Endometrial microvascular endothelial cells (primary cell): ENCODE measurements at regions not wholly inside any gene's neighbourhood (a gene's known extent, or its start where the extent isn't known, plus 50 kb on each side); places are given as distances from the start of the nearest gene placed in this dataset.
"Not testable (repeated sequence)": the region's sequence is repeated elsewhere in the genome, so short reads cannot be mapped to it uniquely, and the experiment has no call there.

Experiments used
- in situ Hi-C: cut with HindIII; loops from 2 replicates; pipeline ENCODE4 v1.10.0; 2017; ENCODE audit warnings: low sequenced_read_pairs, low pct_unique_long_range_greater_than_20kb; ENCODE audit errors: inconsistent ontology term

- in situ Hi-C loops = no loop called here
These were observed 905.6 kb downstream of the TSN start for GRCh38 chr2:122660786-122661634.

- in situ Hi-C loops = no loop called here
These were observed 908.2 kb downstream of the TSN start for GRCh38 chr2:122663620-122664019.

GRCh38 chr2:122669627-122670026, 914.2 kb downstream of the TSN start:
- in situ Hi-C loops = no loop called here

- in situ Hi-C loops = no loop called here
These were observed 915.4 kb downstream of the TSN start for GRCh38 chr2:122670897-122671296.

GRCh38 chr2:122680662-122681061, 925.2 kb downstream of the TSN start:
- in situ Hi-C loops = no loop called here

GRCh38 chr2:122681626-122682025, 926.2 kb downstream of the TSN start:
- in situ Hi-C loops = no loop called here

- in situ Hi-C loops = no loop called here
These were observed 926.9 kb downstream of the TSN start for GRCh38 chr2:122682356-122682755.

GRCh38 chr2:122683018-122683417, 927.6 kb downstream of the TSN start:
- in situ Hi-C loops = no loop called here

GRCh38 chr2:122692400-122693083, 937.1 kb downstream of the TSN start:
- in situ Hi-C loops = no loop called here

- in situ Hi-C loops = no loop called here
These were observed 942.0 kb downstream of the TSN start for GRCh38 chr2:122697415-122697814.

- in situ Hi-C loops = no loop called here
These were observed 948.2 kb downstream of the TSN start for GRCh38 chr2:122703676-122704075.

- in situ Hi-C loops = no loop called here
These were observed 948.7 kb downstream of the TSN start for GRCh38 chr2:122704109-122704563.

- in situ Hi-C loops = no loop called here
These were observed 950.3 kb downstream of the TSN start for GRCh38 chr2:122705746-122706145.

- in situ Hi-C loops = no loop called here
These were observed 951.3 kb downstream of the TSN start for GRCh38 chr2:122706757-122707223.

- in situ Hi-C loops = no loop called here
These were observed 951.9 kb downstream of the TSN start for GRCh38 chr2:122707224-122707824.

GRCh38 chr2:122710049-122710448, 954.6 kb downstream of the TSN start:
- in situ Hi-C loops = no loop called here

GRCh38 chr2:122713800-122714199, 958.3 kb downstream of the TSN start:
- in situ Hi-C loops = no loop called here

GRCh38 chr2:122720822-122721221, 965.4 kb downstream of the TSN start:
- in situ Hi-C loops = not testable (repeated sequence)

- in situ Hi-C loops = no loop called here
These were observed 979.4 kb downstream of the TSN start for GRCh38 chr2:122734766-122735424.
